DOHH2 (cell line): ENCODE measurements at regions not wholly inside any gene's neighbourhood (a gene's known extent, or its start where the extent isn't known, plus 50 kb on each side); places are given as distances from the start of the nearest gene placed in this dataset.

Experiments used
- H3F3A ChIP-seq: fragments of 200-600 bp; sonication (generic), shearing (Covaris generic); 2 replicates; pipeline ENCODE4 v1.6.0; 2016; ENCODE audit warnings: antibody characterized with exemption, mild to moderate bottlenecking; ENCODE audit not compliant: control insufficient read depth, insufficient read depth
- H3K27ac ChIP-seq: fragments of 200-600 bp; sonication (generic); 2 replicates; pipeline ENCODE4 v1.5.1; 2014; ENCODE audit warnings: low read depth, mild to moderate bottlenecking, low read length, moderate library complexity
- H3K27me3 ChIP-seq: fragments of 200-600 bp; sonication (generic); 2 replicates; pipeline ENCODE4 v1.6.1; 2014; ENCODE audit warnings: mild to moderate bottlenecking, low read length, mixed read lengths; ENCODE audit not compliant: control insufficient read depth
- H3K36me3 ChIP-seq: fragments of 200-600 bp; sonication (generic); 2 replicates; pipeline ENCODE4 v1.6.1; 2014; ENCODE audit warnings: mild to moderate bottlenecking, low read length, moderate library complexity, mixed read lengths; ENCODE audit not compliant: control insufficient read depth
- H3K4me1 ChIP-seq: fragments of 200-600 bp; sonication (generic); 2 replicates; pipeline ENCODE4 v1.6.1; 2014; ENCODE audit warnings: mild to moderate bottlenecking, low read length, mixed read lengths; ENCODE audit not compliant: control insufficient read depth
- H3K4me2 ChIP-seq: fragments of 200-600 bp; sonication (generic); 2 replicates; pipeline ENCODE4 v1.6.0; 2014; ENCODE audit warnings: mild to moderate bottlenecking, low read length, moderate library complexity
- H3K4me3 ChIP-seq: fragments of 200-600 bp; sonication (generic); 2 replicates; pipeline ENCODE4 v1.5.1; 2014; ENCODE audit warnings: mild to moderate bottlenecking, low read length, mixed read lengths
- H3K79me2 ChIP-seq: fragments of 200-600 bp; sonication (generic); 2 replicates; pipeline ENCODE4 v1.6.1; 2014; ENCODE audit warnings: mild to moderate bottlenecking, low read length, mixed read lengths; ENCODE audit not compliant: control insufficient read depth
- H3K9me2 ChIP-seq: fragments of 200-600 bp; sonication (generic); replicated peaks from 2 replicates; pipeline ENCODE4 v1.6.1; 2014; ENCODE audit warnings: mild to moderate bottlenecking, low read length, mixed read lengths; ENCODE audit not compliant: control insufficient read depth
- H3K9me3 ChIP-seq: fragments of 200-600 bp; sonication (generic); 2 replicates; pipeline ENCODE4 v1.6.1; 2014; ENCODE audit warnings: antibody characterized with exemption, low read length, mixed read lengths; ENCODE audit not compliant: control insufficient read depth, insufficient read depth
- H4K20me1 ChIP-seq: fragments of 200-600 bp; sonication (generic); 2 replicates; pipeline ENCODE4 v1.6.0; 2014; ENCODE audit warnings: low read depth, mild to moderate bottlenecking, antibody characterized with exemption, low read length, moderate library complexity; ENCODE audit not compliant: control insufficient read depth, insufficient read depth
- EZH2phosphoT487 ChIP-seq: fragments of 200-600 bp; sonication (generic); IDR thresholded peaks from 2 replicates; pipeline ENCODE4 v1.6.1; 2017; ENCODE audit warnings: borderline replicate concordance, mild to moderate bottlenecking, antibody characterized with exemption, low read length, moderate library complexity, mixed read lengths
- TF ChIP-seq, protein P1 (sequence below): fragments of 200-600 bp; sonication (generic); IDR thresholded peaks from one replicate; pipeline ENCODE4 v1.5.1; 2014; ENCODE audit warnings: antibody characterized with exemption, mild to moderate bottlenecking, low read depth, low read length; ENCODE audit not compliant: poor library complexity, severe bottlenecking

GRCh38 chr18:43744960-43745745, 467.9 kb upstream of the SYT4 start:
- H4K20me1 ChIP-seq: no peaks in the 10 kb centered on the region
- no peaks in the 10 kb centered on the region for H3F3A ChIP-seq
- H3K4me2 ChIP-seq: no peak overlapping the region
- H3K36me3 ChIP-seq: no peaks in the 10 kb centered on the region
- no peak overlapping the region for H3K27ac ChIP-seq
- no peaks in the 10 kb centered on the region for H3K79me2 ChIP-seq
- H3K4me1 ChIP-seq: no peaks in the 10 kb centered on the region
- no peaks in the 10 kb centered on the region for H3K9me3 ChIP-seq
- H3K4me3 ChIP-seq: no peak overlapping the region
- H3K27me3 ChIP-seq: no peaks in the 10 kb centered on the region
- TF ChIP-seq EZH2phosphoT487: no peak
- TF ChIP-seq, protein P1, sequence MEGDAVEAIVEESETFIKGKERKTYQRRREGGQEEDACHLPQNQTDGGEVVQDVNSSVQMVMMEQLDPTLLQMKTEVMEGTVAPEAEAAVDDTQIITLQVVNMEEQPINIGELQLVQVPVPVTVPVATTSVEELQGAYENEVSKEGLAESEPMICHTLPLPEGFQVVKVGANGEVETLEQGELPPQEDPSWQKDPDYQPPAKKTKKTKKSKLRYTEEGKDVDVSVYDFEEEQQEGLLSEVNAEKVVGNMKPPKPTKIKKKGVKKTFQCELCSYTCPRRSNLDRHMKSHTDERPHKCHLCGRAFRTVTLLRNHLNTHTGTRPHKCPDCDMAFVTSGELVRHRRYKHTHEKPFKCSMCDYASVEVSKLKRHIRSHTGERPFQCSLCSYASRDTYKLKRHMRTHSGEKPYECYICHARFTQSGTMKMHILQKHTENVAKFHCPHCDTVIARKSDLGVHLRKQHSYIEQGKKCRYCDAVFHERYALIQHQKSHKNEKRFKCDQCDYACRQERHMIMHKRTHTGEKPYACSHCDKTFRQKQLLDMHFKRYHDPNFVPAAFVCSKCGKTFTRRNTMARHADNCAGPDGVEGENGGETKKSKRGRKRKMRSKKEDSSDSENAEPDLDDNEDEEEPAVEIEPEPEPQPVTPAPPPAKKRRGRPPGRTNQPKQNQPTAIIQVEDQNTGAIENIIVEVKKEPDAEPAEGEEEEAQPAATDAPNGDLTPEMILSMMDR: no peak
- no peaks in the 10 kb centered on the region for H3K9me2 ChIP-seq

DNA sequence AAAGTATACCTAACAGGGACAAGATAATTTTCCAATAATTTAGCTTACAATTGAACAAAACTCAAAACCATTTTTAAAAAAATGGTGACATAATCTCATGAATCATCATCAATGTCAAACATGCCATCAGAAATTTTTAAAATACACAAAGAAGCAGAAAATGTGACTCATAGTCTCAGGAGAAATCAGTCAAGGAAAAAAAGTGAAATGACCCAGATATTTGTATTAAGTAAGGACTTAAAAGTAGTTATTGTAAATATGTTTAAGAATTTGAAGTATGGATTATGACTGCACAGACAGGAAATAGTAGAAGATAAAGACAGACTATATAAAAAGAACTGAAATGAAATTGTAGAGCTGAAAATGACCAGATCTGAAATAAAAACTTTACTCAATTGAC, 473.9 kb upstream of the SYT4 start:
- Histone ChIP-seq H3K9me3 (no peaks in the 10 kb centered on the region), H3K36me3 (no peaks in the 10 kb centered on the region)

GRCh38 chr18:43751835-43752234, 474.5 kb upstream of the SYT4 start:
- H3K4me2 ChIP-seq: no peak overlapping the region
- H3K79me2 ChIP-seq: no peaks in the 10 kb centered on the region
- no peak overlapping the region for H3K4me3 ChIP-seq
- no peaks in the 10 kb centered on the region for H3K36me3 ChIP-seq
- no peak overlapping the region for H3K27ac ChIP-seq
- TF ChIP-seq EZH2phosphoT487: no peak
- TF ChIP-seq, protein P1: no peak
- H3K9me2 ChIP-seq: no peaks in the 10 kb centered on the region
- H4K20me1 ChIP-seq: no peaks in the 10 kb centered on the region
- no peaks in the 10 kb centered on the region for H3K9me3 ChIP-seq
- H3K27me3 ChIP-seq: no peaks in the 10 kb centered on the region
- no peaks in the 10 kb centered on the region for H3K4me1 ChIP-seq
- H3F3A ChIP-seq: no peaks in the 10 kb centered on the region

More for the DNA sequence above, 473.9 kb upstream of the SYT4 start:
- no peak overlapping the region for H3K27ac ChIP-seq
- no peaks in the 10 kb centered on the region for H3K27me3 ChIP-seq
- no peaks in the 10 kb centered on the region for H3F3A ChIP-seq
- H4K20me1 ChIP-seq: no peaks in the 10 kb centered on the region
- H3K4me2 ChIP-seq: no peak overlapping the region
- H3K79me2 ChIP-seq: no peaks in the 10 kb centered on the region
- H3K4me3 ChIP-seq: no peak overlapping the region
- TF ChIP-seq, protein P1: no peak
- TF ChIP-seq EZH2phosphoT487: no peak
- H3K9me2 ChIP-seq: no peaks in the 10 kb centered on the region
- no peaks in the 10 kb centered on the region for H3K4me1 ChIP-seq
